H1 (cell line): ENCODE measurements at regions not wholly inside any gene's neighbourhood (a gene's known extent, or its start where the extent isn't known, plus 50 kb on each side); places are given as distances from the start of the nearest gene placed in this dataset.

Experiments used
- CTCF ChIA-PET: fragments of 300-600 bp; sonication (Branson Sonifier 250); formaldehyde crosslinking; loops from one replicate; lab custom pipeline; 2021; ENCODE audit not compliant: partially characterized antibody; lab: Charles Lee
- POLR2A ChIA-PET: fragments of 300-600 bp; sonication (Branson Sonifier 250); formaldehyde crosslinking; loops from one replicate; lab custom pipeline; 2021; ENCODE audit warnings: inconsistent platforms; ENCODE audit not compliant: partially characterized antibody; lab: Charles Lee
- DNase-seq, 2 experiments: peaks; one replicate each; pipeline versions ENCODE4 v3.0.0 to v3.0.0-alpha.2; 2010 to 2022; ENCODE audit warnings: low spot score in 2 of 2, low read depth in 1 of 2, mixed read lengths in 1 of 2
- FAIRE-seq: peaks from 2 replicates; lab custom pipeline; 2011; peaks lifted over from hg19 to GRCh38; lab: Jason Lieb, UNC
- H2AFZ ChIP-seq: 2 replicates; pipeline ENCODE4 v1.8.1; 2012; ENCODE audit warnings: low read length, inconsistent platforms
- H2AK5ac ChIP-seq: 2 replicates; pipeline ENCODE4 v1.6.1; 2013; ENCODE audit warnings: low read depth, low read length
- H2BK120ac ChIP-seq: replicated peaks from 2 replicates; pipeline ENCODE3; 2013; ENCODE audit warnings: low read depth, low read length, inconsistent platforms
- H2BK12ac ChIP-seq: 2 replicates; pipeline ENCODE4 v1.6.1; 2013; ENCODE audit warnings: low read depth, low read length
- H2BK15ac ChIP-seq: 2 replicates; pipeline ENCODE4 v1.6.1; 2013; ENCODE audit warnings: low read length
- H2BK20ac ChIP-seq: 2 replicates; pipeline ENCODE4 v1.6.1; 2013; ENCODE audit warnings: low read length
- H2BK5ac ChIP-seq: 2 replicates; pipeline ENCODE4 v1.6.1; 2013; ENCODE audit warnings: low read depth, low read length
- H3K14ac ChIP-seq: 2 replicates; pipeline ENCODE4 v1.6.1; 2013; ENCODE audit warnings: inconsistent platforms; ENCODE audit not compliant: insufficient read length
- H3K18ac ChIP-seq: 2 replicates; pipeline ENCODE4 v1.6.1; 2013; ENCODE audit warnings: low read length; ENCODE audit errors: extremely low read depth
- H3K23ac ChIP-seq: 2 replicates; pipeline ENCODE4 v1.6.1; 2013; ENCODE audit warnings: inconsistent platforms; ENCODE audit not compliant: insufficient read length
- H3K23me2 ChIP-seq: 2 replicates; pipeline ENCODE4 v1.6.1; 2013; ENCODE audit warnings: low read depth, low read length
- H3K27ac ChIP-seq: 2 replicates; pipeline ENCODE4 v1.6.1; 2011; ENCODE audit warnings: low read depth, low read length, inconsistent platforms
- H3K27me3 ChIP-seq, 4 experiments: replicated peaks in 1 of 4; 1 replicate in 1 of 4; 2 replicates in 3 of 4; pipeline versions ENCODE4 v1.6.1 to v1.8.1; 2011 to 2013; ENCODE audit warnings: low read length in 3 of 4, mild to moderate bottlenecking in 3 of 4, inconsistent platforms in 2 of 4, mixed read lengths in 2 of 4, moderate library complexity in 1 of 4; ENCODE audit not compliant: control insufficient read depth in 3 of 4, insufficient read depth in 3 of 4; ENCODE audit errors: extremely low read depth in 1 of 4
- H3K36me3 ChIP-seq, 4 experiments: 2 replicates each; pipeline versions ENCODE4 v1.6.1 to v1.8.1; 2011 to 2013; ENCODE audit warnings: mild to moderate bottlenecking in 4 of 4, low read length in 3 of 4, moderate library complexity in 2 of 4, control low read depth in 1 of 4, inconsistent platforms in 1 of 4; ENCODE audit not compliant: insufficient read depth in 4 of 4, control insufficient read depth in 2 of 4
- H3K4ac ChIP-seq: replicated peaks from 2 replicates; pipeline ENCODE3; 2013; ENCODE audit warnings: low read length, low read depth, mixed read lengths, inconsistent platforms; ENCODE audit not compliant: insufficient read length
- H3K4me1 ChIP-seq, 4 experiments: replicated peaks in 1 of 4; 1 replicate in 1 of 4; 2 replicates in 3 of 4; pipeline versions ENCODE4 v1.6.1 to v1.8.1; 2011 to 2013; ENCODE audit warnings: low read length in 3 of 4, inconsistent platforms in 2 of 4, mixed read lengths in 1 of 4; ENCODE audit not compliant: insufficient read depth in 4 of 4, control insufficient read depth in 3 of 4
- H3K4me2 ChIP-seq, 2 experiments: 2 replicates each; pipeline versions ENCODE4 v1.6.1 to v1.8.1; 2011 to 2013; ENCODE audit warnings: low read depth in 2 of 2, low read length in 2 of 2, control low read depth in 1 of 2, inconsistent platforms in 1 of 2, mild to moderate bottlenecking in 1 of 2; ENCODE audit not compliant: insufficient read depth in 1 of 2
- H3K4me3 ChIP-seq, 4 experiments: fragments of 200-600, 300-600 bp in 1 of 4; sonication (generic), shearing (Covaris generic), sonication (Bioruptor Twin) in 1 of 4; 2 replicates each; pipeline versions ENCODE4 v1.5.1 to v1.8.1; 2011 to 2016; ENCODE audit warnings: low read length in 4 of 4, low read depth in 3 of 4, control low read depth in 2 of 4, inconsistent platforms in 2 of 4, mild to moderate bottlenecking in 2 of 4, mixed read lengths in 1 of 4, moderate library complexity in 1 of 4; ENCODE audit not compliant: insufficient read depth in 2 of 4; ENCODE audit errors: extremely low read depth in 1 of 4
- H3K56ac ChIP-seq: replicated peaks from 2 replicates; pipeline ENCODE3; 2013; ENCODE audit warnings: low read depth, mild to moderate bottlenecking, mixed read lengths, low read length, inconsistent platforms; ENCODE audit not compliant: insufficient read length
- H3K79me1 ChIP-seq: 2 replicates; pipeline ENCODE4 v1.6.1; 2013; ENCODE audit warnings: low read depth, low read length, control low read depth
- H3K79me2 ChIP-seq, 2 experiments: 2 replicates each; pipeline versions ENCODE4 v1.6.1 to v1.8.1; 2012 to 2013; ENCODE audit warnings: low read length in 2 of 2, mild to moderate bottlenecking in 2 of 2, inconsistent platforms in 1 of 2; ENCODE audit not compliant: insufficient read depth in 2 of 2, control insufficient read depth in 1 of 2
- H3K9ac ChIP-seq, 4 experiments: replicated peaks in 1 of 4; 1 replicate in 1 of 4; 2 replicates in 3 of 4; pipeline versions ENCODE4 v1.6.1 to v1.8.1; 2011 to 2013; ENCODE audit warnings: low read depth in 3 of 4, low read length in 3 of 4, control low read depth in 2 of 4, mild to moderate bottlenecking in 2 of 4, moderate library complexity in 2 of 4, inconsistent platforms in 1 of 4; ENCODE audit errors: extremely low read depth in 1 of 4
- H3K9me3 ChIP-seq, 2 experiments: 2 replicates each; pipeline versions ENCODE4 v1.6.1 to v1.8.1; 2012 to 2013; ENCODE audit warnings: mild to moderate bottlenecking in 2 of 2, moderate library complexity in 2 of 2, control low read depth in 1 of 2, inconsistent platforms in 1 of 2, low read depth in 1 of 2, low read length in 1 of 2, mixed read lengths in 1 of 2; ENCODE audit not compliant: insufficient read depth in 2 of 2
- H4K20me1 ChIP-seq, 2 experiments: replicated peaks in 1 of 2; 2 replicates each; pipeline versions ENCODE3 to v1.8.1; 2011 to 2013; ENCODE audit warnings: inconsistent platforms in 2 of 2, low read length in 2 of 2, mild to moderate bottlenecking in 1 of 2; ENCODE audit not compliant: insufficient read depth in 2 of 2, control insufficient read depth in 1 of 2
- H4K5ac ChIP-seq: 2 replicates; pipeline ENCODE4 v1.6.1; 2013; ENCODE audit warnings: low read length, low read depth, mixed read lengths, inconsistent platforms; ENCODE audit not compliant: insufficient read length
- H4K8ac ChIP-seq: 2 replicates; pipeline ENCODE4 v1.8.0; 2013; ENCODE audit warnings: mild to moderate bottlenecking, moderate library complexity, low read length, inconsistent platforms; ENCODE audit not compliant: insufficient read depth; ENCODE audit errors: extremely low read depth
- H4K91ac ChIP-seq: replicated peaks from 2 replicates; pipeline ENCODE3; 2013; ENCODE audit warnings: low read length, mixed read lengths, inconsistent platforms; ENCODE audit not compliant: insufficient read length
- BRCA1 ChIP-seq: IDR thresholded peaks from 2 replicates; pipeline ENCODE4 v1.6.1; 2012; ENCODE audit warnings: low read depth, low read length, improper control_type of control experiment
- CBX5 ChIP-seq: fragments of 300-800, 300-1000 bp; sonication (generic); IDR thresholded peaks from 2 replicates; pipeline ENCODE4 v1.7.1; 2016; ENCODE audit warnings: antibody characterized with exemption, low read length, low read depth
- CHD1 ChIP-seq: IDR thresholded peaks from 2 replicates; pipeline ENCODE4 v1.6.1; 2012; ENCODE audit warnings: low read depth, low read length, improper control_type of control experiment
- JUN ChIP-seq: IDR thresholded peaks from 2 replicates; pipeline ENCODE4 v1.6.1; 2011; ENCODE audit warnings: low read depth, mild to moderate bottlenecking, improper control_type of control experiment, low read length
- POLR2A ChIP-seq, 2 experiments: IDR thresholded peaks; 1 replicate in 1 of 2; 2 replicates in 1 of 2; pipeline ENCODE4 v1.6.1; 2011; ENCODE audit warnings: low read depth in 2 of 2, low read length in 2 of 2, mild to moderate bottlenecking in 2 of 2; ENCODE audit errors: control extremely low read depth in 1 of 2
- POU5F1 ChIP-seq: IDR thresholded peaks from 2 replicates; pipeline ENCODE4 v1.6.1; 2011; ENCODE audit warnings: low read depth, mild to moderate bottlenecking, low read length, moderate library complexity
- SIN3A ChIP-seq, 2 experiments: IDR thresholded peaks in 1 of 2; conservative IDR thresholded peaks in 1 of 2; 2 replicates each; pipeline ENCODE4 v1.6.1; 2011 to 2012; ENCODE audit warnings: low read length in 2 of 2, improper control_type of control experiment in 1 of 2, low read depth in 1 of 2, mild to moderate bottlenecking in 1 of 2
- SP2 ChIP-seq: IDR thresholded peaks from 2 replicates; pipeline ENCODE4 v1.6.1; 2012; ENCODE audit warnings: mild to moderate bottlenecking, low read length, inconsistent platforms
- SUZ12 ChIP-seq: fragments of 200-600 bp; sonication (generic); IDR thresholded peaks from 2 replicates; pipeline ENCODE4 v1.6.1; 2012; ENCODE audit warnings: mild to moderate bottlenecking, inconsistent platforms, low read length, moderate library complexity, mixed read lengths
- TEAD4 ChIP-seq: IDR thresholded peaks from 2 replicates; pipeline ENCODE4 v1.6.1; 2012; ENCODE audit warnings: low read depth, low read length, inconsistent platforms, mixed read lengths
- WGBS, 2 experiments: shearing (Covaris generic) in 1 of 2; methylation state at CpG; one replicate each; pipeline versions ENCODE4 v1.1.6 to v1.1.7; 2013 to 2015; ENCODE audit warnings: low lambda C conversion rate in 2 of 2, mixed read lengths in 2 of 2, inconsistent platforms in 1 of 2, low coverage in 1 of 2, missing lambda C conversion rate in 1 of 2; ENCODE audit not compliant: insufficient replicate concordance in 2 of 2, insufficient coverage in 1 of 2, insufficient read length in 1 of 2; ENCODE audit errors: extremely low coverage in 1 of 2, missing lambda C conversion rate in 1 of 2; 5-methylcytosine and 5-hydroxymethylcytosine counted together

GRCh38 chr14:98350213-98350612, 921.8 kb downstream of the BCL11B start:
- Histone ChIP-seq H2BK15ac (no peak overlapping the region), H3K9ac (no peak overlapping the region; a peak in 1 of 7 replicates), H3K79me1 (no peaks in the 10 kb centered on the region), H3K4me1 (peaks cover 0 to 4% (median 0%) of the 10 kb centered on the region in 4 experiments; a peak in 2 of 7 replicates), H3K56ac (no peak overlapping the region), H4K91ac (no peak overlapping the region), H3K27ac (no peak overlapping the region), H2AFZ (peak overlapping the region; percentile 87; the same call in 1 of the 2 replicates), H3K9me3 (no peaks in the 10 kb centered on the region), H2BK120ac (no peak overlapping the region), H3K4me2 (no peak overlapping the region), H3K36me3 (no peaks in the 10 kb centered on the region), H3K14ac (no peak overlapping the region), H3K23ac (no peak overlapping the region), H3K18ac (no peak overlapping the region), H4K20me1 (no peaks in the 10 kb centered on the region), H2BK12ac (no peak overlapping the region), H2AK5ac (no peak overlapping the region), H4K5ac (no peak overlapping the region), H2BK5ac (no peak overlapping the region), H3K79me2 (no peaks in the 10 kb centered on the region), H3K27me3 (no peaks in the 10 kb centered on the region), H3K4ac (no peak overlapping the region), H2BK20ac (no peak overlapping the region), H3K4me3 (no peak overlapping the region), H3K23me2 (no peaks in the 10 kb centered on the region), H4K8ac (no peak overlapping the region)
- FAIRE-seq (no peak), DNase-seq (no peak)
- CTCF ChIA-PET: interaction anchor here (0.6 to 1.3 kb wide), 4 partner anchors 10 to 363 kb away, joined by 3 to 5 read pairs (median 4); no protein-coding TSS in a partner anchor
- POLR2A ChIA-PET: no interaction called here
- WGBS, 2 experiments: 76% methylated on average over 2 of the region's 2 CpGs; no CpG with 5 or more reads in 1 of the 2 experiments
- TF ChIP-seq SP2: no peak
- TF ChIP-seq POLR2A (IDR thresholded peaks at IDR 0.05; ENCODE audit: control extremely low read depth in 1 of 2, low read depth in 2 of 2, low read length in 2 of 2): no peak
- TF ChIP-seq SIN3A (conservative IDR thresholded peaks at IDR 0.05 in 1 of 2, IDR thresholded peaks at IDR 0.05 in 1 of 2; ENCODE audit: low read depth in 1 of 2, low read length in 2 of 2): no peak
- TF ChIP-seq TEAD4: no peak
- no peak for TF ChIP-seq BRCA1
- TF ChIP-seq CBX5: no peak
- TF ChIP-seq SUZ12: no peak
- no peak for TF ChIP-seq JUN
- TF ChIP-seq POU5F1: no peak
- no peak for TF ChIP-seq CHD1
